NB4 (cell line): ENCODE measurements at regions not wholly inside any gene's neighbourhood (a gene's known extent, or its start where the extent isn't known, plus 50 kb on each side); places are given as distances from the start of the nearest gene placed in this dataset.

ENCODE experiments used
- MAX ChIP-seq: IDR thresholded peaks from 2 replicates; pipeline ENCODE4 v1.6.1; 2011; ENCODE audit warnings: low read depth, low read length
- POLR2A ChIP-seq: IDR thresholded peaks from 2 replicates; pipeline ENCODE4 v1.6.1; 2011; ENCODE audit warnings: mild to moderate bottlenecking; ENCODE audit not compliant: insufficient read length; ENCODE audit errors: extremely low read depth

GRCh38 chr14:39580696-39581095 is 148.5 kb upstream of the FBXO33 start:
- no peak for TF ChIP-seq POLR2A
- TF ChIP-seq MAX, result no peak
